ENCODE measurements at regions not wholly inside any gene's neighbourhood (a gene's known extent, or its start where the extent isn't known, plus 50 kb on each side); places are given as distances from the start of the nearest gene placed in this dataset.

- in situ Hi-C loops (cut with HindIII; ENCODE audit: low pct_ligation_motif_present, low pct_unique_long_range_greater_than_20kb, low sequenced_read_pairs) = no loop called here
- DNase-seq = no peak
Measured at GRCh38 chr3:137947117-137947516, 62.8 kb upstream of the CLDN18 start.

GRCh38 chr3:137948400-137949072 lies 61.4 kb upstream of the CLDN18 start:
- in situ Hi-C loops (cut with HindIII; ENCODE audit: low pct_ligation_motif_present, low pct_unique_long_range_greater_than_20kb, low sequenced_read_pairs) = no loop called here
- no peak for DNase-seq

GRCh38 chr3:137958636-137959035 lies 51.3 kb upstream of the CLDN18 start:
- DNase-seq = no peak
- in situ Hi-C loops (cut with HindIII; ENCODE audit: low pct_ligation_motif_present, low pct_unique_long_range_greater_than_20kb, low sequenced_read_pairs) = no loop called here
